ENCODE measurements at regions not wholly inside any gene's neighbourhood (a gene's known extent, or its start where the extent isn't known, plus 50 kb on each side); places are given as distances from the start of the nearest gene placed in this dataset.

DNA sequence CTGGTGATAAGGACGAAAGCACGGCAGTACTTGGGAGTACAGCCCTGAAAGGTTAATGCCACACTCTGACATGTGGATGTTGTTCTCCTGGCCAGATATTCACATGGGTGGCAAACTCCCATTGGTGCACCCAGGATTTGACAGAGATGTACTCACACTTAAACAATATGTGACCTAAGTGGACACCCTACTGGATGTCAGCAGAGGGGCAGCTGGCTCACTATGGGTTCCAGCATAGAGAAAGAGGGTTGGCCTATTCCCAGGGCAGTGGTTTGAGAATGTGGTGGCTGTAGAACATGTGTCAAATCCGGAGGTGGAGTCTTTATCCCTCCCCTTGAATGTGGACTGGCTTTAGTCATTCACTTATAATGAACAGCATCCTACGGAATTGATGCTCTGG lies 333.2 kb downstream of the DHX35 start:
- no peaks in the 10 kb centered on the region for H3K27me3 ChIP-seq
- H3K27ac ChIP-seq, result no peak overlapping the region
- TF ChIP-seq, protein P1, sequence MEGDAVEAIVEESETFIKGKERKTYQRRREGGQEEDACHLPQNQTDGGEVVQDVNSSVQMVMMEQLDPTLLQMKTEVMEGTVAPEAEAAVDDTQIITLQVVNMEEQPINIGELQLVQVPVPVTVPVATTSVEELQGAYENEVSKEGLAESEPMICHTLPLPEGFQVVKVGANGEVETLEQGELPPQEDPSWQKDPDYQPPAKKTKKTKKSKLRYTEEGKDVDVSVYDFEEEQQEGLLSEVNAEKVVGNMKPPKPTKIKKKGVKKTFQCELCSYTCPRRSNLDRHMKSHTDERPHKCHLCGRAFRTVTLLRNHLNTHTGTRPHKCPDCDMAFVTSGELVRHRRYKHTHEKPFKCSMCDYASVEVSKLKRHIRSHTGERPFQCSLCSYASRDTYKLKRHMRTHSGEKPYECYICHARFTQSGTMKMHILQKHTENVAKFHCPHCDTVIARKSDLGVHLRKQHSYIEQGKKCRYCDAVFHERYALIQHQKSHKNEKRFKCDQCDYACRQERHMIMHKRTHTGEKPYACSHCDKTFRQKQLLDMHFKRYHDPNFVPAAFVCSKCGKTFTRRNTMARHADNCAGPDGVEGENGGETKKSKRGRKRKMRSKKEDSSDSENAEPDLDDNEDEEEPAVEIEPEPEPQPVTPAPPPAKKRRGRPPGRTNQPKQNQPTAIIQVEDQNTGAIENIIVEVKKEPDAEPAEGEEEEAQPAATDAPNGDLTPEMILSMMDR (IDR thresholded peaks at IDR 0.05), result no peak
- TF ChIP-seq POLR2A (IDR thresholded peaks at IDR 0.05), result no peak
- intact Hi-C loops (cut with DNase I), result no loop called here
- ATAC-seq (no peak), DNase-seq (no peak)
- H3K4me1 ChIP-seq, result no peaks in the 10 kb centered on the region
- no peaks in the 10 kb centered on the region for H3K36me3 ChIP-seq (replicated peaks in 1 of 2; ENCODE audit: insufficient read depth in 1 of 2, low read depth in 2 of 2)
- H3K4me3 ChIP-seq, result no peak overlapping the region
- H3K9me3 ChIP-seq, result no peaks in the 10 kb centered on the region
- WGBS, 2 donors, result 37 to 47% methylated on average over 4 of the region's 4 CpGs

GRCh38 chr20:39294137-39294725 lies 332.1 kb downstream of the DHX35 start:
- intact Hi-C loops (cut with DNase I), result no loop called here
- Histone ChIP-seq H3K27ac (no peak overlapping the region), H3K27me3 (no peaks in the 10 kb centered on the region), H3K9me3 (no peaks in the 10 kb centered on the region), H3K4me1 (no peaks in the 10 kb centered on the region), H3K4me3 (no peak overlapping the region), H3K36me3 (replicated peaks in 1 of 2; ENCODE audit: insufficient read depth in 1 of 2, low read depth in 2 of 2) (no peaks in the 10 kb centered on the region)
- TF ChIP-seq, protein P1 (IDR thresholded peaks at IDR 0.05), result no peak
- TF ChIP-seq POLR2A (IDR thresholded peaks at IDR 0.05), result no peak
- DNase-seq (no peak), ATAC-seq (no peak)
- WGBS, 2 donors, result 48 to 81% methylated on average over 2 of the region's 2 CpGs

- no peaks in the 10 kb centered on the region for H3K36me3 ChIP-seq (replicated peaks in 1 of 2; ENCODE audit: insufficient read depth in 1 of 2, low read depth in 2 of 2)
- no peak for TF ChIP-seq POLR2A (IDR thresholded peaks at IDR 0.05)
- TF ChIP-seq, protein P1 (IDR thresholded peaks at IDR 0.05), result no peak
- no peak overlapping the region for H3K27ac ChIP-seq
- 47 to 59% methylated on average over 3 of the region's 3 CpGs for WGBS, 2 donors
- H3K4me1 ChIP-seq, result no peaks in the 10 kb centered on the region
- no peak overlapping the region for H3K4me3 ChIP-seq
- intact Hi-C loops (cut with DNase I), result no loop called here
- DNase-seq (no peak), ATAC-seq (no peak)
- H3K27me3 ChIP-seq, result no peaks in the 10 kb centered on the region
- no peaks in the 10 kb centered on the region for H3K9me3 ChIP-seq
Observed at GRCh38 chr20:39292193-39292736, 330.1 kb downstream of the DHX35 start.

DNA sequence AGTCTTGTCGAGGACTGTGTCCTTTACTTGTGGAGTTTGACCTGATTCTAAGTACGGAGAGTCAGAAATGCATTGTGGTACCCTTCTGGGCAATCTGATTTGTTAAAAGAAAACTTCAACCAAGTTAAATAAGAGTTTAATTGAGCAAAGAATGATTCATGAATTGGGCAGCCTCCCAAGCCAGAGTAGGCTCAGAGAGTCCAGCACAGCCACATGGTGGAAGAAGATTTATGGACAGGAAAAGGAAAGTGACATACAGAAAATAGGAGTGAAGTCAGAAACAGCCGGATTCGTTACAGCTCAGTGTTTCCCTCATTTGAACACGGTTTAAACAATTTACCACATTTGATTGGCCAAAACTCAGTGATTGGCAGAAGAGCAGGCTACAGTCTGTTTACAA lies 329.2 kb downstream of the DHX35 start:
- no peaks in the 10 kb centered on the region for H3K27me3 ChIP-seq
- ATAC-seq, result no peak
- H3K9me3 ChIP-seq, result no peaks in the 10 kb centered on the region
- peak in 1 of 4 donors; percentile 15 for DNase-seq
- 50 to 53% methylated on average over 5 of the region's 5 CpGs for WGBS, 2 donors
- intact Hi-C loops (cut with DNase I), result no loop called here
- H3K27ac ChIP-seq, result no peak overlapping the region
- H3K4me3 ChIP-seq, result no peak overlapping the region
- no peaks in the 10 kb centered on the region for H3K36me3 ChIP-seq (replicated peaks in 1 of 2; ENCODE audit: insufficient read depth in 1 of 2, low read depth in 2 of 2)
- no peak for TF ChIP-seq POLR2A (IDR thresholded peaks at IDR 0.05)
- TF ChIP-seq, protein P1 (IDR thresholded peaks at IDR 0.05), result no peak
- no peaks in the 10 kb centered on the region for H3K4me1 ChIP-seq

DNA sequence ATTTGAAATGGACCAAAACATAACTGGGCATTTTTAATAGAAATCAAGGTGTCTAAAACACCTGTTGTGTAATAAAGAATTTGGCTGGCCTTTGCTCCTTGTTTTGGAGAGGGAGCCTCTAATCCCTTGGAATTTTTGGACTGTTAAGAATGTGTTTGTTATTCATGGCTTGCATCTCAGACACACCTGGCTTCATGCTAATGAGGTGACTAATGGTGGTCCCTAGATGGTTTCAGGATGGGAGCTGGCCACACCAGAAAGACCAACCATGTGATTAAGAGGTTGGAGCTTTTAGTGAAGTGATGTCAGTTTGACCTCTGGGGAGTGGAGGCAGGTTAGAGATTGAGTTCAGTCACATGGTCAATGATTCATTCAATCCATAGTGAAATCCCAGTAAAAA lies 328.4 kb downstream of the DHX35 start:
- DNase-seq (no peak), ATAC-seq (no peak)
- H3K27ac ChIP-seq, result no peak overlapping the region
- TF ChIP-seq, protein P1 (IDR thresholded peaks at IDR 0.05), result no peak
- TF ChIP-seq POLR2A (IDR thresholded peaks at IDR 0.05), result no peak
- H3K4me1 ChIP-seq, result no peaks in the 10 kb centered on the region
- intact Hi-C loops (cut with DNase I), result no loop called here
- H3K9me3 ChIP-seq, result no peaks in the 10 kb centered on the region
- H3K36me3 ChIP-seq (replicated peaks in 1 of 2; ENCODE audit: insufficient read depth in 1 of 2, low read depth in 2 of 2), result no peaks in the 10 kb centered on the region
- no peak overlapping the region for H3K4me3 ChIP-seq
- H3K27me3 ChIP-seq, result no peaks in the 10 kb centered on the region

All from body of pancreas (tissue), 4 donors.